ENCODE measurements at regions not wholly inside any gene's neighbourhood (a gene's known extent, or its start where the extent isn't known, plus 50 kb on each side); places are given as distances from the start of the nearest gene placed in this dataset.

GRCh38 chr17:55887531-55887930 is 136.7 kb downstream of the PCTP start:
- H3K4me1 ChIP-seq, result no peaks in the 10 kb centered on the region
- no peak overlapping the region for H3K27ac ChIP-seq
- WGBS, 2 donors (ENCODE audit: low coverage in 1 of 2), result 63 to 77% methylated on average over 2 to 3 of the region's 3 CpGs
- TF ChIP-seq POLR2AphosphoS5 (IDR thresholded peaks at IDR 0.05) (no peak), POLR2A (IDR thresholded peaks at IDR 0.05) (no peak), EP300 (IDR thresholded peaks at IDR 0.05) (no peak)
- TF ChIP-seq, protein P1, sequence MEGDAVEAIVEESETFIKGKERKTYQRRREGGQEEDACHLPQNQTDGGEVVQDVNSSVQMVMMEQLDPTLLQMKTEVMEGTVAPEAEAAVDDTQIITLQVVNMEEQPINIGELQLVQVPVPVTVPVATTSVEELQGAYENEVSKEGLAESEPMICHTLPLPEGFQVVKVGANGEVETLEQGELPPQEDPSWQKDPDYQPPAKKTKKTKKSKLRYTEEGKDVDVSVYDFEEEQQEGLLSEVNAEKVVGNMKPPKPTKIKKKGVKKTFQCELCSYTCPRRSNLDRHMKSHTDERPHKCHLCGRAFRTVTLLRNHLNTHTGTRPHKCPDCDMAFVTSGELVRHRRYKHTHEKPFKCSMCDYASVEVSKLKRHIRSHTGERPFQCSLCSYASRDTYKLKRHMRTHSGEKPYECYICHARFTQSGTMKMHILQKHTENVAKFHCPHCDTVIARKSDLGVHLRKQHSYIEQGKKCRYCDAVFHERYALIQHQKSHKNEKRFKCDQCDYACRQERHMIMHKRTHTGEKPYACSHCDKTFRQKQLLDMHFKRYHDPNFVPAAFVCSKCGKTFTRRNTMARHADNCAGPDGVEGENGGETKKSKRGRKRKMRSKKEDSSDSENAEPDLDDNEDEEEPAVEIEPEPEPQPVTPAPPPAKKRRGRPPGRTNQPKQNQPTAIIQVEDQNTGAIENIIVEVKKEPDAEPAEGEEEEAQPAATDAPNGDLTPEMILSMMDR (IDR thresholded peaks at IDR 0.05), result no peak
- no peaks in the 10 kb centered on the region for H3K36me3 ChIP-seq
- H3K4me3 ChIP-seq, result no peak overlapping the region
- H3K27me3 ChIP-seq, result no peaks in the 10 kb centered on the region
- ATAC-seq, result no peak
- peaks cover 0 to 5% (median 0%) of the 10 kb centered on the region in 3 donors for H3K9me3 ChIP-seq

- WGBS, 2 donors (ENCODE audit: low coverage in 1 of 2), result 44% methylated on average over 1 of the region's 1 CpG
- no peak overlapping the region for H3K4me3 ChIP-seq
- H3K36me3 ChIP-seq, result no peaks in the 10 kb centered on the region
- H3K27me3 ChIP-seq, result no peaks in the 10 kb centered on the region
- H3K27ac ChIP-seq, result no peak overlapping the region
- H3K4me1 ChIP-seq, result no peaks in the 10 kb centered on the region
- ATAC-seq, result no peak
- no peak for TF ChIP-seq POLR2A (IDR thresholded peaks at IDR 0.05)
- no peak for TF ChIP-seq POLR2AphosphoS5 (IDR thresholded peaks at IDR 0.05)
- H3K9me3 ChIP-seq, result peaks cover 0 to 5% (median 0%) of the 10 kb centered on the region in 3 donors
These were observed 138.4 kb downstream of the PCTP start for GRCh38 chr17:55889271-55889670.

- ATAC-seq, result peak; percentile 69
- Histone ChIP-seq H3K27ac (peak overlapping the region in 3 of 4 donors; percentile 14 to 32 (median 31)), H3K4me3 (no peak overlapping the region), H3K36me3 (no peaks in the 10 kb centered on the region), H3K9me3 (peaks cover 0 to 5% (median 0%) of the 10 kb centered on the region in 3 donors), H3K4me1 (no peaks in the 10 kb centered on the region), H3K27me3 (no peaks in the 10 kb centered on the region)
- TF ChIP-seq POLR2A (IDR thresholded peaks at IDR 0.05) (no peak), EP300 (IDR thresholded peaks at IDR 0.05) (no peak), POLR2AphosphoS5 (IDR thresholded peaks at IDR 0.05) (no peak)
- TF ChIP-seq, protein P1 (IDR thresholded peaks at IDR 0.05), result no peak
- WGBS, 2 donors (ENCODE audit: low coverage in 1 of 2), result 60 to 80% methylated on average over 2 to 5 of the region's 5 CpGs
These were observed 144.4 kb downstream of the PCTP start for GRCh38 chr17:55895112-55895759.

DNA sequence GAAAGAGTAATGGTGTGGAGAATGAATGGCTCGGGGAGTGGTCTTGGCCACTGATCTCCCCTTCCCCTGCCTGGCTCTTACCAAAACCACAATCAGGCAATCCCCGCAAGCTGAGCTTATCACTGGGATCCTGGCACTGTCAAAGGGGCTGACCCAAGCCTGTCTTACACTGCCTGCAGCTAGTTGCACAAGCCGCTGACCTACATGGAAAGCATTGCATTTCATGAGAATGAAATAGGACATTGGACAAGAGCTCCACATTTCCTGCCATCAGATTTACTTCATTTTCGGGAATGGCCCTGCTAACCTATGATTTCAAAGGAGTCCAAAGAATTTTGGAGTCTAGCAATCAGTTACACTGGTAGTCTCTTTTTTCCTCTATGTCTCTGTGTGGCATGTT is 146.4 kb downstream of the PCTP start:
- Histone ChIP-seq H3K36me3 (no peaks in the 10 kb centered on the region), H3K27me3 (no peaks in the 10 kb centered on the region), H3K9me3 (no peaks in the 10 kb centered on the region), H3K4me1 (no peaks in the 10 kb centered on the region), H3K4me3 (no peak overlapping the region), H3K27ac (peak overlapping the region in 1 of 4 donors; percentile 20)
- TF ChIP-seq POLR2A (IDR thresholded peaks at IDR 0.05) (no peak), POLR2AphosphoS5 (IDR thresholded peaks at IDR 0.05) (peak; percentile 61)
- WGBS, 2 donors (ENCODE audit: low coverage in 1 of 2), result 63 to 89% methylated on average over 2 of the region's 4 CpGs
- peak; percentile 85 for ATAC-seq

GRCh38 chr17:55898195-55898594 is 147.3 kb downstream of the PCTP start:
- H3K9me3 ChIP-seq, result no peaks in the 10 kb centered on the region
- 20 to 80% methylated on average over 1 of the region's 1 CpG for WGBS, 2 donors (ENCODE audit: low coverage in 1 of 2)
- H3K27ac ChIP-seq, result peak overlapping the region in 2 of 4 donors; percentile 15 to 31
- no peaks in the 10 kb centered on the region for H3K4me1 ChIP-seq
- TF ChIP-seq, protein P1 (IDR thresholded peaks at IDR 0.05), result no peak
- no peak for TF ChIP-seq POLR2AphosphoS5 (IDR thresholded peaks at IDR 0.05)
- no peak for TF ChIP-seq EP300 (IDR thresholded peaks at IDR 0.05)
- no peak for TF ChIP-seq POLR2A (IDR thresholded peaks at IDR 0.05)
- no peaks in the 10 kb centered on the region for H3K36me3 ChIP-seq
- peak; percentile 56 for ATAC-seq
- no peak overlapping the region for H3K4me3 ChIP-seq
- H3K27me3 ChIP-seq, result no peaks in the 10 kb centered on the region

GRCh38 chr17:55900188-55900587 is 149.3 kb downstream of the PCTP start:
- TF ChIP-seq EP300 (IDR thresholded peaks at IDR 0.05), result no peak
- no peak for TF ChIP-seq POLR2AphosphoS5 (IDR thresholded peaks at IDR 0.05)
- TF ChIP-seq, protein P1 (IDR thresholded peaks at IDR 0.05), result no peak
- TF ChIP-seq POLR2A (IDR thresholded peaks at IDR 0.05), result no peak
- Histone ChIP-seq H3K27me3 (no peaks in the 10 kb centered on the region), H3K9me3 (no peaks in the 10 kb centered on the region), H3K27ac (no peak overlapping the region), H3K4me3 (no peak overlapping the region), H3K4me1 (no peaks in the 10 kb centered on the region), H3K36me3 (no peaks in the 10 kb centered on the region)
- ATAC-seq, result no peak
